ENCODE measurements at regions not wholly inside any gene's neighbourhood (a gene's known extent, or its start where the extent isn't known, plus 50 kb on each side); places are given as distances from the start of the nearest gene placed in this dataset.

DNA sequence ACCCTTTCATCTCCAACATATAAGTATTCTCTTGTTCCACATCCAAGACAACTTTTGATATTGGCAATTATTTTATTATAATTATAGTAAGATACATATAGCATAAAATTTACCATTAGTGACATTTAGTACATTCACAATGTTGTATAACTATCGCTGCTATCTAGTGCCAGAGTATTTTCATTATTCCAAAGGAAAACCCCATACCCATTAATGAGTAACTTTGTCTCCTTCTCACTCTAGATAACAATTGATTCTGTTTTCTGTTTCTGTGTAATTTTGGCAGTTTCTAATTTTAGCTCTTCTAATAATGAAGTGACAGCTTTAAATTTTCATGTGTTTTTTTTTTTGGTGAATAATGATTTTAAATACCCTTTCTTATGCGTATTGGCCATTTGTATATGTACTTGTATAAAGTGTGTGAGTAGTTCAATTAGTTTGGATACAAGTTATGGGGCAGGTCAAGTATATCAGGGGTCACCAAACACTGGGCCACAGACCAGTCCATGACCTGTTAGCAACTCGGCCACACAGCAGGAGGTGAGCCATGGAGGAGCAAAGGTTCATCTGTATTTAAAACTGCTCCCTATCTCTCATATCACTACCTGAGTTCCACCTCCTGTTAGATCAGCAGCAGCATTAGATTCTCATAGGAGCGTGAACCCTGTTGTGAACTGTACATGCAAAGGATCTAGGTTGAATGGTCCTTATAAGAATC, 97.2 kb upstream of the SYT1 start:
- no peak for DNase-seq (ENCODE audit: low spot score)

DNA sequence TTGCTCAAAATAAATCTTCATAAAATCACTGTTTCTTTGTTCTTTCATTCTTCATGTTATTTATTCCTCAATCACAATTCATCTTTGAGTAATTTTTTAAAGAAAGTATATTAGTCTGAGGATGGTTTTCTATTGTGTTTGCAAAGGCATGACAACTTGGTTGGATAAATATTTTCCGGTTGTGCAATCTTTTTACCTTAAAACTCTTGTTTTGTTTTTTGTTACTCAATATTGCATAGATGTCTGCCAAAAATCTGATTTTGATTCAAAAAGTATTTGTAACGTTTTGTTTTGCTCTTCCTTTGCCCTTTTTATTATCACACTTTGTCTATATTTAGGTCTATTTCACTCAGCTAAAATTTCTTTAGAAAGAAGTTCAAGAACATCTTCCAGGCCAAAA, 86.2 kb upstream of the SYT1 start:
- DNase-seq (ENCODE audit: low spot score), result no peak

DNA sequence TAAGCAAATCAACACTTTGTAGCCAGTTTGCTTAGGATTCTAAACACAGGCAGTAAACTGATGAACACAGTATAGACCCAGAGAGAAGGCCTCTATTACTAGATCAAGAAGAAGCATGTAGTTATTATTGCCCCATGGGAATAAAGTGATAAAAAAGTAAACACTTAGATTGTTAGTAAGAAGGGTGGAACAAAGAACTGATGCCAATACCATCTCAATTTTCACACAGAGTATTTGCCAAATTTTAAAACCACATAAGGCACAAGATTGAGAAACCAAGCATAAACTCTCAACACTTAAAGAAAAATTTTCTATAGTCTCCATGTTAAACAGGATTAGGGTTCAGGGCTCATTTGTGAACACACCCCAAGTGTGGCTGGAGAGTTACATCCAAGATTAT, 77.0 kb upstream of the SYT1 start:
- DNase-seq (ENCODE audit: low spot score), result no peak

DNA sequence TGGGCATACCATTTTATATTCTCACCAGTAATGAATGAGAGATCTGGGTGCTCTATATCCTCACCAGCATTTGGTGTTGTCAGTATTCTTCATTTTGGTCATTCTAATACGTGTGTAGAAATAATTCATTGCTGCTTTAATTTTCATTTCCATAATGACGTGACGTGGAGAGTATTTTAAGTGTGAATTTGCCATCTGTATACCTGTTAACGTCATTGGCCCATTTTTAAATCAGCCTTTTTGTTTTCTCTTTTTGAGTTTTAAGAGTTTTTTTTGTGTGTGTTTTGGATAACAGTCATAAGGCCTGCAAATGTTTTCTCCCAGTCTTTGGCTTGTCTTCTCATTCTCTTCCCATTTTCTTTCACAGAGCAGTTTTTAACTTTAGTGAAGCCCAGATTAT, 74.4 kb upstream of the SYT1 start:
- no peak for DNase-seq (ENCODE audit: low spot score)

DNA sequence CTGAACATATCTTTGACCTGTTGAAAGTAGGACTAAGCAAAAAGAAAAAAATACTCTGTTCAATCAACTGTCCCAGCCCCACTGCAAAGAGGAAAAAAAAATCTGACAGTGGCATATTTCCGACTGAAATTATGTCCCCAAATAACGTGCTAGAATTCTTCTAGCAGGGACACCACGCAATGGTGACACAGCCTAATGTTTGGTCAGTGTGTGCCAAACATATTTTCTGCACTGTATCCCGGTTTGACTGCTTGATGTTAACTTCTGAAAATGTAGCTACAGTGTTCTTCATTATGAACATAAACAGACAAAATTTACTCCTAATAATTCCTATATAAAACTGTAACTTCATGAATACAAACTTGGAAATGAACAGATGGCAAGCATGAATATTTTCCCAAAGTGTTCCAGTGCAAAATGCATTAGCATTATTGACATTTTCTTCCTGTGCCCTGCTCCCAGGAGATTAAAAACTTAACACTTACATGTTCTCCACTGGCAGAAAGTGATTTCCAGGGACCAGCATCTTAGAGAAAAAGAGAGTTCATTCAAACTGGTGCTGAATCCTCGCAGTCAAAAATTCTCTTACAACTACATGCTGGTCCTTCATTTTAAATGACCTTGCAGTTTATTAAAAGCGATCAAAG, 72.4 kb upstream of the SYT1 start:
- no peak for DNase-seq (ENCODE audit: low spot score)

DNA sequence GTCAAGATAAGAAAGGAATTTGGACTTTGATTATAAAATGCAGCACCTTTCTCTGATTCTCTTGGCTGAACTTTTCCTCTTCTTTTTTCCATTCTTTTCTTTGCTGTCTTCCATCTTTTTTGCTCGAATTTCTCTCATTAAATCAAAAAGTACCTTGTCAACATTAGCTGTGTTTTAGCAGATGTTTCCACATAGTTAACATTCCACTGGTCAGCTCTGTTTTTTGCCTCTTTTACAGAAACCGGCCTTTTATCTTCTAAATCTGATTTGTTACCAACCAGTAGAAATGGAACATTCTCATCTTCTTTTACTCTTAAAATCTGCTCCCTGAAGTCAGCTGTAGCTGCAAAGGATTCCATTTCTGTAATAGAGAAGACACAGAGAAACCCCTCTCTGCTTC, 71.1 kb upstream of the SYT1 start:
- DNase-seq (ENCODE audit: low spot score), result no peak

DNA sequence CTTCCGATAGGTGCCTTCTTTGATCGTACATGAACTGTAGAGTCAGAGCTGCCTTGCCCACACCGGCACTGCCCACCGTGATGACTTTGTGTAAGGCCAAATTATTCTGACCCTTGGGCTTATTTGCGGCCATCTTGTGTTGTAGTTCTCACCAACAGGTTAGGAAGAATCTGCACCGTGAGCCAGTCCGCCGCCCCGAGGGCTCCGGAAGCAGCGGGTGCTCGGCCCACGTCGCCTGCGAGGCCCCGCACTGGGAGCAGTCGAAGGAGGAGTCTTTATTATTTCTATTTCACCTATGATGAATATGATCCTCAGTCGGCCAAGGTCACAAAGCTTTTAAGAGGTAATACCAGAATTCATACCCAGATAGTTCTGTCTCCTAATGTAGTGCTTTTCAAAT, 70.6 kb upstream of the SYT1 start:
- DNase-seq (ENCODE audit: low spot score), result no peak

DNA sequence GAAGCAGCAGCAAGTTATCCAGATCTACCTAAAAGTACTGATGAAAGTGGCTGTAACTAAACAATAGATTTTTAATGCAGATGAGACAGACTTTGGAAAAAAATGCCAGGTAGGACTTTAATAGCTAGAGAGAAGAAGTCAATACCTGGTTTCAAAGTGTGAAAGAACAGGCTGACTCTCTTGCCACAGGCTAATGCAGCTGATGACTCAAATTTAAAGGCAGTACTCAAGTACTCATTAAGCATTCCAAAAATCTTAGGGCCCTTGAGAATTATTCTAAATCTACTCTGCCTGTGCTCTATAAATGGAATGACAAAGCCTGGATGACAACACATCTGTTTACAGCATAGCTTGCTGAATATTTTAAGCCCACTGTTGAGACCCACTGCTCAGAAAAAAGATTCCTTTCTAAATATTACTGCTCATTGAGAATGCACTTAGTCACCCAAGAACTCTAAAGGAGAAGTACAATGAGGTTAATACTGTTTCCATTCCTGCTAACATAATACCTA, 68.6 kb upstream of the SYT1 start:
- no peak for DNase-seq (ENCODE audit: low spot score)

DNA sequence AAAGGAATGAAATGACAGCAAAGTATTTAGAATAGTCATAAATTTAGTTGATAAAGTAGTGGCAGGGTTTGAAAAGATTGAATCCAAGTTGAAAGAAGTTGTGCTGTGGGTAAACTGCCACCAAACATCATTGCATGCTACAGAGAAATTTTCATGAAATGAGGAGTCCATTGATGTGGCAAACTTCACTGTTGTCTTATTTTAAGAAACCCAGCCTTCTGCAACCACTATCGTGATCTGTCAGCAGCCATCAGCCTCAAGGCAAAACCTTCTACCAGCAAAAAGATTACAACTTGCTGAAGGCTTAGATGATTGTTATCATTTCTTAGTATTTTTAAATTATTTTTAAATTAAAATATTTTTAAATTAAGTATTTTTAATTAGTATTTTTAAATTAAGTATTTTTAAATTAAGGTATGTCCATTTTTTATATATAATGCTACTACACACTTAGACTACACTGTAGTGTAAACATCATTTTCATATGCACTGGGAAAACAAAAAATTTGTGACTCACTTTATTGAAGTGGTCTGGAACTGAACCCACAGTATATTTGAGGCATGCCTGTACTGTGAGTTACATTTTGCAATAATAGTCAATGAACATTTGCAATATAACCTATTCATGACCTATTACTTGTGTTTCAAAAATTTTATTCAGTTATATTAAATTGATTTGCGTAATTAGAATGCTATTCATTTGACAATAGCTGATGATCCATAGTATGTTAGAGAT, 67.2 kb upstream of the SYT1 start:
- no peak for DNase-seq (ENCODE audit: low spot score)

DNA sequence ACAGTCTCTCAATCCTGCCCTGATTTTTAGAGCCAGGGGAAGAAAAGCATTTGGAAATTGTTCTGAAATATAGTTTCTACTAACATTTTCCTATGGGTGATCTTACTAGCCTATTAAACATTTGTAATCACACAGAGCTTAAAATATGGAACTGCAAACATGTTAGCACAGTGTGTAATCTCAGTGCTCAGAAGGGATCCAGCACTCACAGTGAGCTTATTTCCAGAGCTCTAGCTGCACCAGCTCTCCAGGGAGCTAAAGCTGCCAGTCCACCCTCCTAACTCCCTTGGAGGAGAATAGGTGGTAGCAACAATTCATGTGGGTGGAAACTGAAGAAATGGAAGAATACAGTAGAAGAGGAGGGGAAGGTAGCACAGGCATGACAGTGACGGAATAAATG, 64.9 kb upstream of the SYT1 start:
- DNase-seq (ENCODE audit: low spot score), result no peak

DNA sequence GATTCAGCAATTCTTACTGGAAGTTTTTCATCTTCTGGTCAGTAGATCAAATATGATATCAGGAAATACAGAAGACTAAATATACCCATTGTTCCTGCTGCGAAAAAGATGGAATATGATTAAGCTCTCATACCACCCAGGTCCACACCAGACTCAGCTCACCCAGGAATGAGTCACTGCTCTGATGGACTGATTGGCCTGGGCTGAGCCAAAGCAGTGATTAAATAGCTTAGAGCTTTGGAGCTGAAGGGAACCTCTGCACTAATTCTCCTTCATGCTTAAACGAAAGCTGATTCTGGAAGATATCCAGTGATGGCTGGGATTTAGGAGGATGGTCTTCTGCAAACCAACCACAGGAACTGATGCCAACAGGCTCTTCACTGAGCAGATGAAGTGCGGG, 62.0 kb upstream of the SYT1 start:
- DNase-seq (ENCODE audit: low spot score), result no peak

DNA sequence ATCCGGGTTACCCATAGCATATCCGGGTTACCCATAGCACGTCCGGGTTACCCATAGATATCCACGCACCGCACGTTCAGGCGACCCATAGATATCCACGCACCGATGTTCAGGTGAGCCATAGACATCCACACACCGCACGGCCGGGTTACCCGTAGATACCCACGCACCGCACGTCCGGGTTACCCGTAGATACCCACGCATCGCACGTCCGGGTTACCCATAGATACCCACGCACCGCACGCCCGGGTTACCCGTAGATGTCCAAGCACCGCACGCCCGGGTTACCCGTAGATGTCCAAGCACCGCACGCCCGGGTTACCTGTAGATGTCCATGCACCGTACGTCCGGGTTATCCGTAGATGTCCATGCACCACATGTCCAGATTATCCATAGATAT, 60.3 kb upstream of the SYT1 start:
- no peak for DNase-seq (ENCODE audit: low spot score)
